ENCODE measurements at regions not wholly inside any gene's neighbourhood (a gene's known extent, or its start where the extent isn't known, plus 50 kb on each side); places are given as distances from the start of the nearest gene placed in this dataset.
"Not testable (repeated sequence)": the region's sequence is repeated elsewhere in the genome, so short reads cannot be mapped to it uniquely, and the experiment has no call there.

- Mint-ChIP-seq H3K27me3 (peaks cover 0 to 4% of the 10 kb centered on the region in 2 donors), H3K27ac (no peak overlapping the region), H3K4me3 (no peak overlapping the region), H3K4me1 (no peaks in the 10 kb centered on the region), H3K36me3 (peaks cover 0 to 2% of the 10 kb centered on the region in 2 donors), H3K9me3 (peaks cover 9 to 10% of the 10 kb centered on the region in 2 donors)
- no peak for DNase-seq
- no peak for ATAC-seq (replicated peaks)
These were observed 107.5 kb upstream of the SCAF8 start for GRCh38 chr6:154625721-154626120.

- H3K36me3 Mint-ChIP-seq: no peaks in the 10 kb centered on the region
- no peak overlapping the region for H3K4me3 Mint-ChIP-seq
- ATAC-seq (replicated peaks): no peak
- H3K27ac Mint-ChIP-seq: no peak overlapping the region
- peaks cover 0 to 12% of the 10 kb centered on the region in 2 donors for H3K27me3 Mint-ChIP-seq
- DNase-seq: no peak
- H3K4me1 Mint-ChIP-seq: no peaks in the 10 kb centered on the region
- peaks cover 7 to 10% of the 10 kb centered on the region in 2 donors for H3K9me3 Mint-ChIP-seq
These were observed 104.1 kb upstream of the SCAF8 start for GRCh38 chr6:154629127-154629526.

GRCh38 chr6:154632119-154632518 lies 101.1 kb upstream of the SCAF8 start:
- peaks cover 4 to 6% of the 10 kb centered on the region in 2 donors for H3K9me3 Mint-ChIP-seq
- no peak for DNase-seq
- H3K27ac Mint-ChIP-seq: no peak overlapping the region
- H3K4me3 Mint-ChIP-seq: no peak overlapping the region
- no peaks in the 10 kb centered on the region for H3K4me1 Mint-ChIP-seq
- H3K36me3 Mint-ChIP-seq: no peaks in the 10 kb centered on the region
- peaks cover 0 to 17% of the 10 kb centered on the region in 2 donors for H3K27me3 Mint-ChIP-seq
- ATAC-seq (replicated peaks): no peak

- Mint-ChIP-seq H3K9me3 (peaks cover 9 to 10% of the 10 kb centered on the region in 2 donors), H3K27ac (no peak overlapping the region), H3K36me3 (no peaks in the 10 kb centered on the region), H3K4me3 (no peak overlapping the region), H3K27me3 (peaks cover 6% of the 10 kb centered on the region in 2 donors), H3K4me1 (no peaks in the 10 kb centered on the region)
- no peak for DNase-seq
- no peak for ATAC-seq (replicated peaks)
These were observed 95.8 kb upstream of the SCAF8 start for GRCh38 chr6:154637392-154637791.

GRCh38 chr6:154638369-154638768 lies 94.8 kb upstream of the SCAF8 start:
- H3K4me3 Mint-ChIP-seq: no peak overlapping the region
- no peaks in the 10 kb centered on the region for H3K36me3 Mint-ChIP-seq
- H3K4me1 Mint-ChIP-seq: no peaks in the 10 kb centered on the region
- DNase-seq (no peak), ATAC-seq (replicated peaks) (no peak)
- H3K9me3 Mint-ChIP-seq: peaks cover 9 to 10% of the 10 kb centered on the region in 2 donors
- H3K27me3 Mint-ChIP-seq: peaks cover 6 to 10% of the 10 kb centered on the region in 2 donors
- H3K27ac Mint-ChIP-seq: no peak overlapping the region

GRCh38 chr6:154639196-154639595 lies 94.0 kb upstream of the SCAF8 start:
- not testable (repeated sequence) for ATAC-seq (replicated peaks); DNase-seq; H3K27ac Mint-ChIP-seq; H3K9me3 Mint-ChIP-seq; H3K4me1 Mint-ChIP-seq; H3K4me3 Mint-ChIP-seq; H3K36me3 Mint-ChIP-seq; H3K27me3 Mint-ChIP-seq

GRCh38 chr6:154648188-154648887 lies 84.9 kb upstream of the SCAF8 start:
- Mint-ChIP-seq H3K27ac (no peak overlapping the region), H3K36me3 (peaks cover 0 to 4% of the 10 kb centered on the region in 2 donors), H3K9me3 (peaks cover 2 to 7% of the 10 kb centered on the region in 2 donors), H3K27me3 (peaks cover 0 to 8% of the 10 kb centered on the region in 2 donors), H3K4me1 (peaks cover 5 to 8% of the 10 kb centered on the region in 2 donors), H3K4me3 (no peak overlapping the region)
- ATAC-seq (replicated peaks) (no peak), DNase-seq (no peak)

GRCh38 chr6:154648888-154649205 lies 84.4 kb upstream of the SCAF8 start:
- ATAC-seq (replicated peaks) (no peak), DNase-seq (no peak)
- no peak overlapping the region for H3K4me3 Mint-ChIP-seq
- H3K4me1 Mint-ChIP-seq: peaks cover 5 to 8% of the 10 kb centered on the region in 2 donors
- H3K27ac Mint-ChIP-seq: no peak overlapping the region
- H3K27me3 Mint-ChIP-seq: peaks cover 0 to 8% of the 10 kb centered on the region in 2 donors
- peaks cover 2 to 7% of the 10 kb centered on the region in 2 donors for H3K9me3 Mint-ChIP-seq
- peaks cover 0 to 4% of the 10 kb centered on the region in 2 donors for H3K36me3 Mint-ChIP-seq

GRCh38 chr6:154649721-154650120 lies 83.5 kb upstream of the SCAF8 start:
- DNase-seq (no peak), ATAC-seq (replicated peaks) (no peak)
- Mint-ChIP-seq H3K9me3 (peaks cover 2 to 7% of the 10 kb centered on the region in 2 donors), H3K27ac (no peak overlapping the region), H3K27me3 (peaks cover 0 to 8% of the 10 kb centered on the region in 2 donors), H3K4me3 (no peak overlapping the region), H3K4me1 (peaks cover 5 to 8% of the 10 kb centered on the region in 2 donors), H3K36me3 (peaks cover 0 to 4% of the 10 kb centered on the region in 2 donors)

- ATAC-seq (replicated peaks): no peak
- H3K27me3 Mint-ChIP-seq: peaks cover 0 to 8% of the 10 kb centered on the region in 2 donors
- peaks cover 0 to 4% of the 10 kb centered on the region in 2 donors for H3K36me3 Mint-ChIP-seq
- no peak for DNase-seq
- H3K4me1 Mint-ChIP-seq: peaks cover 5 to 8% of the 10 kb centered on the region in 2 donors
- no peak overlapping the region for H3K4me3 Mint-ChIP-seq
- no peak overlapping the region for H3K27ac Mint-ChIP-seq
- H3K9me3 Mint-ChIP-seq: peaks cover 2 to 7% of the 10 kb centered on the region in 2 donors
These were observed 82.9 kb upstream of the SCAF8 start for GRCh38 chr6:154650351-154650750.

GRCh38 chr6:154651656-154652055 lies 81.6 kb upstream of the SCAF8 start:
- Mint-ChIP-seq H3K27ac (no peak overlapping the region), H3K36me3 (peaks cover 0 to 4% of the 10 kb centered on the region in 2 donors), H3K9me3 (peaks cover 2 to 7% of the 10 kb centered on the region in 2 donors), H3K4me1 (peaks cover 3 to 5% of the 10 kb centered on the region in 2 donors), H3K4me3 (no peak overlapping the region), H3K27me3 (no peaks in the 10 kb centered on the region)
- ATAC-seq (replicated peaks) (no peak), DNase-seq (no peak)

- DNase-seq (no peak), ATAC-seq (replicated peaks) (no peak)
- Mint-ChIP-seq H3K36me3 (peaks cover 0 to 4% of the 10 kb centered on the region in 2 donors), H3K27me3 (no peaks in the 10 kb centered on the region), H3K4me1 (peaks cover 3 to 5% of the 10 kb centered on the region in 2 donors), H3K9me3 (peaks cover 2 to 7% of the 10 kb centered on the region in 2 donors), H3K27ac (no peak overlapping the region), H3K4me3 (no peak overlapping the region)
These were observed 79.8 kb upstream of the SCAF8 start for GRCh38 chr6:154653385-154653784.

GRCh38 chr6:154653853-154654252 lies 79.4 kb upstream of the SCAF8 start:
- no peak for ATAC-seq (replicated peaks)
- Mint-ChIP-seq H3K27ac (no peak overlapping the region), H3K9me3 (peaks cover 2 to 7% of the 10 kb centered on the region in 2 donors), H3K4me3 (no peak overlapping the region), H3K4me1 (peaks cover 3 to 5% of the 10 kb centered on the region in 2 donors), H3K27me3 (no peaks in the 10 kb centered on the region), H3K36me3 (peaks cover 0 to 4% of the 10 kb centered on the region in 2 donors)
- DNase-seq: no peak

- DNase-seq: no peak
- H3K36me3 Mint-ChIP-seq: no peaks in the 10 kb centered on the region
- no peak overlapping the region for H3K27ac Mint-ChIP-seq
- no peak overlapping the region for H3K4me3 Mint-ChIP-seq
- H3K4me1 Mint-ChIP-seq: no peaks in the 10 kb centered on the region
- H3K27me3 Mint-ChIP-seq: no peaks in the 10 kb centered on the region
- H3K9me3 Mint-ChIP-seq: peaks cover 0 to 2% of the 10 kb centered on the region in 2 donors
- ATAC-seq (replicated peaks): no peak
These were observed 76.6 kb upstream of the SCAF8 start for GRCh38 chr6:154656660-154657059.

GRCh38 chr6:154661768-154662167 lies 71.4 kb upstream of the SCAF8 start:
- no peak for DNase-seq
- H3K36me3 Mint-ChIP-seq: no peaks in the 10 kb centered on the region
- ATAC-seq (replicated peaks): no peak

More at GRCh38 chr6:154661768-154662167, 71.4 kb upstream of the SCAF8 start:
- Mint-ChIP-seq H3K27me3 (peaks cover 4 to 6% of the 10 kb centered on the region in 2 donors), H3K4me3 (no peak overlapping the region), H3K4me1 (no peaks in the 10 kb centered on the region), H3K27ac (no peak overlapping the region), H3K9me3 (no peaks in the 10 kb centered on the region)
